GM13977 (cell line): ENCODE measurements at regions not wholly inside any gene's neighbourhood (a gene's known extent, or its start where the extent isn't known, plus 50 kb on each side); places are given as distances from the start of the nearest gene placed in this dataset.

Source experiments
- DNase-seq: peaks from one replicate; pipeline ENCODE4 v3.0.0; 2012; ENCODE audit warnings: low spot score
- in situ Hi-C: fragments of 300-500 bp; cut with MboI; formaldehyde crosslinking; loops from one replicate; pipeline ENCODE4 v1.12.0; 2022; ENCODE audit warnings: low sequenced_read_pairs, low pct_unique_long_range_greater_than_20kb, mixed read lengths, inconsistent platforms; ENCODE audit not compliant: unreplicated experiment
- TF ChIP-seq, protein P1 (sequence below): IDR thresholded peaks from 2 replicates; pipeline ENCODE4 v1.5.1; 2012; ENCODE audit warnings: mild to moderate bottlenecking, control low read depth; ENCODE audit not compliant: insufficient read depth; ENCODE audit errors: extremely low read depth, missing control alignments

DNA sequence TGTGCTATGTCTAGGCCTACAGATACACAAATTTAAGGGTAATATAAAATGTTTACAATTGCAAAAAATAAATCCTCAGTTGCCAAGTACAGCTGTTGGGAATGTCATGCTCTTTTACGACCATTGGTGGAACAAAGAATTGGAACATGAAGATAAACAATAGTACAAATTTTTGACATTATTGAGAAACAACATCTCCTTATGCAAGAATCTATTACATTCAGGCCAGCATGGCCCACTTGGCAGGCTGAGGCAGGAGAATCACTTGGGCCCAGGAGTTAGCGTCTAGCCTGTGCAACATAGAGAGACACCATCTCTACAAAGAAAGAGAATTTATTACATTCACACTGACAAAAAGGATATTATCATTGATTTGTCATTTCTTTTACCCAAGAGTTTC, 135.9 kb upstream of the NTF3 start:
- DNase-seq = no peak
- in situ Hi-C loops = no loop called here
- TF ChIP-seq, protein P1, sequence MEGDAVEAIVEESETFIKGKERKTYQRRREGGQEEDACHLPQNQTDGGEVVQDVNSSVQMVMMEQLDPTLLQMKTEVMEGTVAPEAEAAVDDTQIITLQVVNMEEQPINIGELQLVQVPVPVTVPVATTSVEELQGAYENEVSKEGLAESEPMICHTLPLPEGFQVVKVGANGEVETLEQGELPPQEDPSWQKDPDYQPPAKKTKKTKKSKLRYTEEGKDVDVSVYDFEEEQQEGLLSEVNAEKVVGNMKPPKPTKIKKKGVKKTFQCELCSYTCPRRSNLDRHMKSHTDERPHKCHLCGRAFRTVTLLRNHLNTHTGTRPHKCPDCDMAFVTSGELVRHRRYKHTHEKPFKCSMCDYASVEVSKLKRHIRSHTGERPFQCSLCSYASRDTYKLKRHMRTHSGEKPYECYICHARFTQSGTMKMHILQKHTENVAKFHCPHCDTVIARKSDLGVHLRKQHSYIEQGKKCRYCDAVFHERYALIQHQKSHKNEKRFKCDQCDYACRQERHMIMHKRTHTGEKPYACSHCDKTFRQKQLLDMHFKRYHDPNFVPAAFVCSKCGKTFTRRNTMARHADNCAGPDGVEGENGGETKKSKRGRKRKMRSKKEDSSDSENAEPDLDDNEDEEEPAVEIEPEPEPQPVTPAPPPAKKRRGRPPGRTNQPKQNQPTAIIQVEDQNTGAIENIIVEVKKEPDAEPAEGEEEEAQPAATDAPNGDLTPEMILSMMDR = no peak

DNA sequence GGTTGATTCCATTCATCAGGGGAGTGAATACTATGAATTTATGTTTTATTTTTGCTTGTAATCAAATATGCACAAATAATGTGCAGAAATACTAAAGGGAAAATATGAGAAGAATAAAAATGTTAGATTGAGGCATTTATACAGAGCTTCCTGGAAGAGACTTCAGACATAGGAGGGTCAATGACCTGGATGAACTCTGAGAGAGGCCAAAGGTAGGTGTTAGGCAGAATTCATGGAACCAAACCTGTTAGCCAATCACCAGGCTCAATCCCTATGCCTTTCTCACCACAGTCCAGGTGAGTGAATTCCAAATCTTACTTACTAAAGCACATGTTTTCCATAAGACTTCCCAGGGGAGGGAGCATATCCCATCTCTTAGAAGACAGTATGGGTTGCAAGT, 130.4 kb upstream of the NTF3 start:
- in situ Hi-C loops = no loop called here
- DNase-seq = no peak
- TF ChIP-seq, protein P1 = no peak

DNA sequence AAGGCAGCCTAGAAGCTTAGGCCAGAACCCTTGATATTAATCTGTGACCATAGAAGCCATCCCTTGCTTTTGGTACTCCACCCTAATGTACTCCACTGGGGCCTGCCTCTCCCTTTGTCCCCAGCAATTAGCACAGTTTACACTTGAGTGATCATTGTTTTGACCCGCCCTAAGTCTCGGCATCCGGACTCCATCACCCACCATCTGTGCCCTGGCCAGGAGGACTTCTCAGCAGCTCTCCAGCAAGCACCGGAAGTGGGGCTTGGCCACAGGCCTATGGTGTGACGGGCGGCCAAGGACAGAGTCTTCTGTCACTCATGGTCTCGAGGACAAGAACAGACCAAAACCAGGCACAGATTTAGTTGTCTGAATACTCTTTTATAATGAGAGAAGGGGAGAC, 126.5 kb upstream of the NTF3 start:
- in situ Hi-C loops = no loop called here
- no peak for DNase-seq
- TF ChIP-seq, protein P1 = no peak

DNA sequence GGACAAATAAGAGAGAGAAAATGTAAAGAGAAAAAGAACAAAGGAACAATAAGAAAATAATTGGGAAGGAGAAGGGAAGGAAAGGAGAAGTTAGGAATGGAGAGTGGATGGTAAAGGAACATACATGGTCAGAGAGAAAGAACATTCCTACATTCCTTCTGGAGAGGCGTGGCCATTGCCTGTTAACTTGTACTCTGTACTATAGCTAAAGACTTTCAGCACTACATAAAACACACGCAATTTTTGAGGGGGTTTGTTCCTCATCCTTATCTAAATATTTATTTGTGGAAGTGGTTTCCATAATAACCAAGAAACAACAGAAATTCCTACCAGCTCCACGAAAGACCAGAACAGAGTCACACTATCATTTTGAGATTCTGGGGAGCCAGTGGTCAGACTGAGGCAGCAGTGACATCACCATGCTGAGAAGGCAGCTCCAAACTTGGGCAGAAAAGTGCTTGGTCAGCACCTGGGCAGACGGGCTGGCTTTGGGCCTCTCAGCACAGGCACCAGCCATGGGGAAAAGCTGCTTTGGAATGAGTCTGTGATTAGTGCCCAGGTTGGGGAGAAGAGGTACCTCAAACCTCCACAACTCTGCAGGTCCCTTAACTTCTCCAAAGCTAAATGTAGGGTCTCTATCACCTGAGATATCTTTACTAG, 125.9 kb upstream of the NTF3 start:
- DNase-seq = no peak
- TF ChIP-seq, protein P1 = no peak
- in situ Hi-C loops = no loop called here

DNA sequence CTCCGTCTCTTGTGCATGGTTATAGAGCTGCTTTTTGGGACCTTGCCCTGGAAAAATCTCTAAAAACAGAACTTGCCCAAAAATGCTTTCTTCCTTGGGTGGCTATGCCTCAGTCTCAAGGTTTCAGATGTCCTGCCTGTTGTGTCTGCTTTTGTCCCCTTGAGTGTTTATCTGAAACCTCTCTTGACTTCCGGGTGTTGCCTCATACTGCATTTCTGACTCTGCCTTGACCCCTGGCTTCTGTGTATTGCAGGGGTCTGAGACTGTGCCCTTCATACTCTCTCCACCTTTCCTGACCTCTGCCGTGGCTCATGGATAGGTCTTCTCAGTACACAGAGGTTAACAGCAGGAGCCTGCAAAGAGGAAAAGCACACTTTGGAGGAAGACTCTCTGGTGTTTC, 124.8 kb upstream of the NTF3 start:
- no peak for DNase-seq
- in situ Hi-C loops = no loop called here
- TF ChIP-seq, protein P1 = no peak

DNA sequence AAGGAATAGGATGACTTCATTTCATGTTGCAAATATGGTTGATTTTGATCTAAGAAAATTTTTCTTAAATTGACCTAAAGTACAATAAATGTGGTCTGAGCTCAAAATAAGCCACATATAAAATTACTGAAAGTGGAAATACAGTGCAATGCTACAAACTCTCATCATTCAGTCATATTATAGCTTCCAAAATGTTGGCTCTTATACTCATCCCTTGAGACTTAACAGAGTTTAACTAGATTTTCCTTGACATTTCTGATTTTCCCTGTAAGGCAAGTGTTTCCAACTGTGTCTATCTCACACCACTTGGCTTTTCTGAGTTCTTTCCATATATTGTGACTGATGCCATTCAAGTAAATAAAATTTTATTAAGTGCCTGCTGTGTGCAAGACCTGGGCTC, 123.7 kb upstream of the NTF3 start:
- TF ChIP-seq, protein P1 = no peak
- in situ Hi-C loops = no loop called here
- no peak for DNase-seq
